HG03280 (cell line): ENCODE measurements at regions not wholly inside any gene's neighbourhood (a gene's known extent, or its start where the extent isn't known, plus 50 kb on each side); places are given as distances from the start of the nearest gene placed in this dataset.

Experiments
- ATAC-seq: cut with Tn5 transposase; IDR thresholded peaks from one replicate; pipeline ENCODE4 v1.9.1; 2021; ENCODE audit warnings: mild to moderate bottlenecking, moderate library complexity; ENCODE audit not compliant: unreplicated experiment

DNA sequence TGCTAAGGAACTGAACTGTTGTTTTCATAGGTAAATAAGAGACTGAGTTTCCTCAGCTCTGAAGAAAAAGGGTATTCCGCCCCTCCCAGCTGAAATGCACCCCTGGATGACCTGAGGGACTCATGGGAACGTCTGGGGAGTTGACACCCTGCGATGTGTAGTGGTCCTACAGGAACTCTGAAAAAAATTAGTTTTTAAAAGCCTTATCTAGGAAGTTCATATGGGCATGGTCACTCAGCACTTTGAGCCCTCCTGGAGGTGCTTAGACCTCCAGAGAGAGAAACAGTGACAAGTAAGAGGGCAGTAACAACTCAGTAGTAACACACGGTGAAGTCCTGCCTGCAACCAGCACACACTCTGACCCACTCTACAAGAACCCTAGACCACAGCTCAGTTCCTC, 91.2 kb upstream of the CNOT2 start:
- no peak for ATAC-seq

DNA sequence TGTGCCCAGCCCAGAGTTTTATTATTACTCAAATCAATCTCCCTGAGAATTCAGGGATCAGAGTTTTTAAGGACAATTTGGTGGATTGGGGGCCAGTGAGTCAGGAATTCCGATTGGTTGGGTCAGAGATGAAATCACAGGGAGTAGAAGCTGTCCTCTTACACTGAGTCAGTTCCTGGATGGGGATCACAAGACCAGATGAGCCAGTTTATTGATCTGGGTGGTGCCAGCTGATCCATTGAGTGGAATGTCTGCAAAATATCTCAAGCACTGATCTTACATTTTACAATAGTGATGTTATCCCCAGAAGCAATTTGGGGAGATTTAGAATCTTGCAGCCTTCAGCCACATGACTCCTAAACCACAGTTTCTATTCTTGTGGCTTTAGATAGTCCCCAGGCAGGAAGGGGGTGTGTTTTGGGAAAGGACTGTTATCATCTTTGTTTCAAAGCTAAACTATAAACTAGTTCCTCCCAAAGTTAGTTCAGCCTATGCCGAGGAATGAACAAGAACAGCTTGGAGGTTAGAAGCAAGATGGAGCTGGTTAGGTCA, 89.1 kb upstream of the CNOT2 start:
- ATAC-seq: no peak

DNA sequence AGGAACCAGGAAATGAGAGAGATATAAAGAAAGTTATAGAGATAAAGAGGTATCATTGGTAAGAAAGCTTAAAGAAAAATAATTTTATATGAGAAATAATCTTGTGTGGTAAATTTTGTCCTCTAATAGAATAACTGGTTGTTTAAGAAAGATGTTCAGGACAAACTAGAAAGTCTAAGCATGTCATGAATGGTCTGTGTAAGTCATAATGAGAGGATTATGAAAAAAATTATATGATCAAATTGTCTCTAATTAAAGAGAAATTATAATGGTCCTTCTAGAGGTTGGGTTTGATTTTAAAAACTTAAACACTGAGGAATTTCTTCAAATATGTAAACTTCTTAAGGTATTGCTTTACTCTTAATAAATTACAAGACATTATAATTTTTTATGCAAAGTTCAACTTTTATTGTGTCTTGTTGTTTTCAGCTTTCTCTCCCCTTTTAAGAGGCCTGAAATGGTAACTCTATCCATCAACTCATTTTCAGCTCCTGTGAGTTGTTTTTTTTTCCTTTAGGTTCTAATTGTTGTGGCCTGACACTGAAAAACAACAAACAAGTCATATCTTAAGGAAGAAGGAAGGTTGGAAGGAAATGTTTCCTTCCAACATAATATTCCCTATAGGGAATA, 88.2 kb upstream of the CNOT2 start:
- ATAC-seq: no peak

DNA sequence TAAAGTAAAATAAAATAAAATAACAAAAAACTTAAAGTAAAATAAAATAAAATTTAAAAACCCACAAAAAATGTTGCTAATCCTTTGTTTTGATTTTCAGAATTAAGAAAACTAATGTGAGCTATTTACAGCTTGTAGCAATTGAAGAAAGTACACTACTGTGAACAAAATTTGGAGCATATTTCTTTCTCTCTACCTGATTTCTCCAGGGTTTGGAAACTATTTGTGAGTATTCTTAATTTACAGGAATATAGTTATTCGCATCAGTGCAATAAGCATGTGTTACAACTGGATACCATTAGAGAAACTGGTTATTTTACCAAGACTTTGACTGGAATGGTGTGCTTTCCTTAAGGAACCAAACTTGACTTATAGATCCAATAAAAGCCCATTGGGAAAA, 86.1 kb upstream of the CNOT2 start:
- ATAC-seq: no peak

DNA sequence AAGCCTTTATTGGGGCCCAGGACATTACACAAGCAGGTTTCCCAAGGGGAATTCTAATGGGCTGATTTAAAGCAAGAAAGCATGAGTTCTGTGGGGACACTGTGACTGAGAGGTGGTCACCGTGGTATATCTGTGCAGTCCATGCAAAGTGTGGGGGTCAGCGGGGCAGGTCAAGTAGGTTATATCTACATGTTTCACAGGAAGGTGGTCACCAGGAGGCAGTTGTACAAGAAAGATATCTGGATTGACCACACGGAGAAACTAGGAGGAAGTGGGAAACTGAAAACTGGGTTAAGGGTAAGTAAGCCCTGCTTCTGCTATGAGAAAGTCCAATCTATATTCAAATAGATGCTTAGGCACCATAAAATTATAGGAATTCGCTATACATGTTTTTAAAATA, 77.8 kb upstream of the CNOT2 start:
- no peak for ATAC-seq

DNA sequence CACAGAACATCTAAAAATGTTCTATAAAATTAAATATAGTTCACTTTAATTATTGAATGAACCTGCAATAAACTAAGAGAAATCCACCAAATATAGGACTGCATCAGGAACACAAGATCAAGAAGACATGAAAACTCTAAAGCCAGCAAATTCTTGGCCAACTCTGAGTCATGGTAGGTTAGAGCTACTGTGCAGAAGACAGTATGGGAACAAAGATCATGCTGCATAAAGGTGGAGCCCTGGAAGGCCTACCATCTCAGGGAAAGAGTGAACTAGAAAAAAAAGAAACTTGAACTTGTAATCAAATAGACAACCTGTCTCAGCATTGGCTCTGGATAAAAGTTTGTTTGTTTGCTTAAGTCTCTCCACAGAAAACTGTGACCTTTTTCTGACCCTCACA, 66.9 kb upstream of the CNOT2 start:
- ATAC-seq: no peak

DNA sequence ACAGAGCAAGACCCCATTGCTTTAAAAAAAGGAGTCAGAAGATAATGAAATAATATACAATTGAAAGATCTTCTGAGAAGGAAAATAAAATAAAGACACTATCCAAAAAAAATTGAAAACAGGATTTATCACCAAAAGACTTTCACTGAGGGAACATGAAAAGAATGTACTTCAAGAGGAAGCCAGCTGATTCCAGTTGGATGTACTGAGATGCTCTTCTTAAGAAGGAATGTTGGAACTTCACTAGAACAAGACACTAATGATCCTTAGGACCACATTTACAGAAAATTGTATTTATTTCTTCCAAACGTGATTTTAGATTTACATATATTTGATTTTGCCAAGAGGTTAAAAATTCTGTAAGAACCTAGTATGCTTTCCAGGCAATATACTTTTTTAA, 65.6 kb upstream of the CNOT2 start:
- ATAC-seq: no peak

DNA sequence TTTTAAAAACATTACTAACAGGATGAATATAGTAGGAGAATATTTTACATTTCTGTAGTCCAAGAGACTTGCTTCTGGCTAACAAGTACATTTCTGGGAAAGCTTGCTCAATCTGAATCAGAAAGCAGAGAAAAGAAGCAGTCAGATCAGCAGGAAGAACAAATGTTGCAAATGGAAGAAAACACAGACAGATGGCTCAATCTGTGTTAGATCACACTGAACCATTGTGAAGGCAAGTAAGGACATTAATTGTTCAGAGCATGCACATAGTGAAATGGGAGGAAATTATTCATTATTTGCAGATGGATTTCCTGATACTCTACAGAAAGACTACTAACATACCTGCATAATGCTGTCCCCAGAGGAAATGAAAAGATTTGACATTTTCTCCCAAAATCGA, 65.2 kb upstream of the CNOT2 start:
- ATAC-seq: no peak

DNA sequence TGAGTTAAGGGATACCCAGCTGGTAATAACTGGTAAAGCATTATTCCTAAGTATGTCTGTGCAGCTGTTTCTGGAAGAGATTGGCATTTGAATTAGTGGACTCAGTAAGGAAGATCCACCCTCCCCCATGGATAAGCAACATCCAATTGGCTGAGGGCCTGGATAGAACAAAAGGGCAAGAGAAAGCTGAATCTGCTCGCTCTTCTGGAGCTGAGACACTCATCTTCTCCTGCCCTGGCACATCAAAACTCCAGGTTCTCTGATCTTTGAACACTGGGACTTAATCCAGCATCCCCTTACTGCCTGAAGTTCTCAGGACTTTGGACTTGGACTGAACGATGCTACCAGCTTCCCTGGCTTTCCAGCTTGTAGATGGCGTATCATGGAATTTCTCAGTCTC, 63.1 kb upstream of the CNOT2 start:
- ATAC-seq: no peak

DNA sequence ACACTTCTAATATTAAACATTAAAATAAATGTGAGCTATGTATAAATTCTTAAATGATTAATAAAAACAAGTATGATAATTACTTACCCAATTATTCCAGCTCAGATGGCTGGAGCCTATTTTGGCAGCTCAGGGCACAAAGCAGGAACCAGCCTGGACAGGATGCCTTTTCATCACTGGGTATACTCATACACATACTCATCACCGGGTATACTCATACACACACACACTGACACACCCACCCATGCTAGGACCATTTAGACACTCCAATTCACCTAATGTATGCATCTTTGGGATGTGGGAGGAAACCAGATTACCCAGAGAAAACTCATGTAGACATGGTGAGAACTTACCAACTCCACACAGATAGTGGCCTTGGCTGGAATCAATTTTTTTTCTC, 57.9 kb upstream of the CNOT2 start:
- ATAC-seq: no peak

DNA sequence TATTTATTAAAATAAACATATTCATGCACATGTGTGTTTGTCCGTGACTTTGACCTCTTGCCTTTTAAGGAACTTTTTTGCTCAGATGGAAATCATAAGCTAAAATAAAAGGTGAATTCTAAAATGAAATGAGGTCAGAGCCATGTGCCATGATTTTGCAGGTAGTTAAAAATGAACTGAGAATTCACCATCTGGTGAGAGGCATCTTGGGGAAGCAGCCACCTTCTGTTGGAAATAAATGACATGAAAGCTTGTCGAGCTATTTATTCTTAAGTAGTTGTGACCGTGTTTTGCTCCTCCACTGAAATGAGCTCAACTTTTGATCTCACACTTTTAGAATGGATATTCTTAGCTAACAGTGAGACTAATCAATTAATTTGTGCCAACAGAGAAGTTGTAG, 56.8 kb upstream of the CNOT2 start:
- no peak for ATAC-seq

DNA sequence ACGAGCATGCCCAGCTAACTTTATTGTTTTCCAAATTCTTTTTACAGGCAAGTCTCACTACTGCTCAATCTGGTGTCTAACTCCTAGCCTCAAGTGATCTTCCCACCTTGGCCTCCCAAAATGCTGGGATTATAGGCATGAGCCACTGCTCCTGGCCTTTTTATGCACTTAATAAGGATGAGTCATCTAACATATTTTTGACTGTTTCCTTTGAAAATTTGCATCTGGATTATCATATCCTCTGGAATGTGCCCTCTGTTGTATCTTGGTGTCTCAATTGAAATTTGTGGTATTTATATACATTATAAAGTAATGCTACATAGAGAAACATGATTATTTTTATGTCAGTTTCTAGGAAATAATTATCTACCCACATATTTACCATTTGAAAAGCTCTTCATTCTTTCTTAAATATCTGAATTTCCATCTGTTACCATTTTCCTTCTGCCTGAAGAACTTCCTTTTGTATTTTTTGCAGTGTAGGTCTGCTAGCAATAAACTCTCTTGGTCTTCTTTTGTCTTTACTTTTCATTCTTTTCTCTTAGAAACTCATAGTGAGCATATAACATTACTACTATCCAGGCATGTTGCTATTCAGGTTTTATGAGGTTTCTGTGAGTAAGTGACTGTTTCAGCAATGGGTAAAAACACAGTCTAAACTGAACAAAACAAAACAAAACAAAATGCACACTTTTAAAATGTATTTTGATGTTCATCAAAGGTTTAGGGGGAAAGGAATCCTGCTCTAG, 52.8 kb upstream of the CNOT2 start:
- no peak for ATAC-seq
